Liver (tissue), 6 donors: ENCODE measurements at regions not wholly inside any gene's neighbourhood (a gene's known extent, or its start where the extent isn't known, plus 50 kb on each side); places are given as distances from the start of the nearest gene placed in this dataset.
"Not testable (repeated sequence)": the region's sequence is repeated elsewhere in the genome, so short reads cannot be mapped to it uniquely, and the experiment has no call there.

Source experiments
- DNase-seq: peaks from one replicate; pipeline ENCODE4 v3.0.0-alpha.2; 2017; ENCODE audit warnings: low spot score
- H3K27ac ChIP-seq, 2 donors: one replicate each; pipeline ENCODE4 v1.7.0; 2013; ENCODE audit warnings: inconsistent platforms in 2 of 2, low read length in 2 of 2, control low read depth in 1 of 2, low read depth in 1 of 2, mild to moderate bottlenecking in 1 of 2
- H3K27me3 ChIP-seq, 4 donors: one replicate each; pipeline versions ENCODE4 v1.6.1 to v1.7.0; 2013; ENCODE audit warnings: low read length in 3 of 4, inconsistent platforms in 1 of 4, mild to moderate bottlenecking in 1 of 4, moderate library complexity in 1 of 4; ENCODE audit not compliant: control insufficient read depth in 4 of 4, insufficient read depth in 4 of 4
- H3K36me3 ChIP-seq, 4 donors: one replicate each; pipeline versions ENCODE4 v1.6.1 to v1.7.0; 2013; ENCODE audit warnings: low read length in 3 of 4, mild to moderate bottlenecking in 3 of 4, low read depth in 1 of 4, moderate library complexity in 1 of 4; ENCODE audit not compliant: control insufficient read depth in 4 of 4, insufficient read depth in 3 of 4
- H3K4me1 ChIP-seq, 4 donors: one replicate each; pipeline versions ENCODE4 v1.6.1 to v1.7.0; 2013; ENCODE audit warnings: low read length in 3 of 4, mild to moderate bottlenecking in 3 of 4, moderate library complexity in 1 of 4; ENCODE audit not compliant: control insufficient read depth in 4 of 4, insufficient read depth in 4 of 4
- H3K4me3 ChIP-seq, 3 donors: one replicate each; pipeline versions ENCODE4 v1.6.1 to v1.7.0; 2013; ENCODE audit warnings: low read length in 3 of 3, control low read depth in 1 of 3, low read depth in 1 of 3, mild to moderate bottlenecking in 1 of 3
- H3K9ac ChIP-seq, 2 donors: one replicate each; pipeline ENCODE4 v1.7.0; 2013; ENCODE audit warnings: low read length in 2 of 2, mild to moderate bottlenecking in 2 of 2, moderate library complexity in 2 of 2, control low read depth in 1 of 2, low read depth in 1 of 2
- H3K9me3 ChIP-seq, 4 donors: one replicate each; pipeline versions ENCODE4 v1.6.1 to v1.7.0; 2013; ENCODE audit warnings: low read length in 3 of 4; ENCODE audit not compliant: control insufficient read depth in 4 of 4
- WGBS: extraction: QIAGEN DNeasy Blood & Tissue Kit; methylation state at CpG from one replicate; pipeline ENCODE4 v1.1.7; 2013; 5-methylcytosine and 5-hydroxymethylcytosine counted together
- donor health status: healthy.
- donor health status: healthy.
- donor health status: healthy.

DNA sequence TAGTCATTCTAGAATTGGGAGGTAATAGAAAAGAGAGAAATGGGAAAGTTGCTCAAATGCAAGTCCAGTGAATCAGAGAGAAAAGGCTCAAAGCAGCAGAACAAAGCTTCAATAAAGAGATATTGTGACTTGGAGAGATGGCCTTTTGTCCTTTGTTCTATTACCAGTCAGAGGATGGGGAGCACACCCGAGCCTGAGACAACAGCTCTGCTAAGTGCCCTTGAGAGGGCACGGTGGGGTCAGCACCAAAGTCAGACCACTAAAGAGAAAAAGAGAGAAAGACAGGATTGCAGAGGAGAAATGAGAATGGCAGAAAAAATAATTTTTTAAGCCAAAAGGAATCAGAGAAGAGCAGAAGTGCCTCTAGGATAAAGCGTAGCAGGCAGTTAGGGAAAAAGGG lies 553.1 kb downstream of the TTLL7 start:
- H3K4me1 ChIP-seq, H3K4me3 ChIP-seq, H3K9ac ChIP-seq, H3K27ac ChIP-seq, H3K27me3 ChIP-seq, DNase-seq, H3K36me3 ChIP-seq, H3K9me3 ChIP-seq: not testable (repeated sequence)
- 76% methylated on average over 3 of the region's 3 CpGs for WGBS

DNA sequence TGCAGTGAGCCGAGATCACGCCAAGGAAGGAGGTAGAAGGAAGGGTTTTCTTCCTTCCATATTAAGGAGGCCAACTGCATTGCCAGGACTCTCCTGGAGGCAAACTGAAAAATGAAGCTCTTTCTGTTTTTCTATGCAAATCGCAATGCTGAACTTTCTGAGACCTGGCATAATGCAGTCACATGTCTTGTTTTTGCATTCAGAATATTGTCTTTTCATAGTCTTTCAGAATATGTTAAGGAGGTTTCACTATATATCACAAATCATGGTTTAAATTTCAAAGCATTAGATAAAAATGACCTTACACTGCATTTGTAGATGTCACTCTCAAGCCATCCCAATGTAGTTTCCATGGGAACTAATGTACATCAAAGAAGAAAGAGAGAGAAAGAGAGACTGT lies 556.5 kb downstream of the TTLL7 start:
- not testable (repeated sequence) for H3K4me3 ChIP-seq, H3K27ac ChIP-seq, DNase-seq, H3K9ac ChIP-seq, H3K4me1 ChIP-seq, H3K9me3 ChIP-seq, H3K27me3 ChIP-seq, H3K36me3 ChIP-seq
- 96% methylated on average over 3 of the region's 3 CpGs for WGBS

DNA sequence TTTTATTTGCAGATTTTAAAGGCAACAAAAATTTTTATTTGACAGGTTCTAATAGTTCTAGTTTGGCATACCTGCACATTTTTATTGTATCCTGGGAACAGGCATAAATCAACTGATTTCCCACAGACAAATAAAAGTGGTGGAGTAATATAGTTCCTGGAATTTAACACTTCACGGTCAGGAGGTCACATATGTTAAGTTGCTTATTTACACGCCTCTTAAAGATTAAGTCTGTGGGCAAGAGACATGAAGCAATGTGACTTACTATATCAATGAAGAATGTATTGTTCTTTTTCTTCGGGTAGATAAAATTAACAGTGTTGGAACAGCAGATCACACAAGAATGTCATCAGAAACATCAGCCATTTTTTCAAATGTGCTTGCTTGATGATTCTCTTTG lies 558.3 kb downstream of the TTLL7 start:
- not testable (repeated sequence) for H3K9me3 ChIP-seq, H3K27ac ChIP-seq, DNase-seq, H3K36me3 ChIP-seq, H3K27me3 ChIP-seq, H3K4me1 ChIP-seq, H3K4me3 ChIP-seq, H3K9ac ChIP-seq
- 92% methylated on average over 3 of the region's 3 CpGs for WGBS

DNA sequence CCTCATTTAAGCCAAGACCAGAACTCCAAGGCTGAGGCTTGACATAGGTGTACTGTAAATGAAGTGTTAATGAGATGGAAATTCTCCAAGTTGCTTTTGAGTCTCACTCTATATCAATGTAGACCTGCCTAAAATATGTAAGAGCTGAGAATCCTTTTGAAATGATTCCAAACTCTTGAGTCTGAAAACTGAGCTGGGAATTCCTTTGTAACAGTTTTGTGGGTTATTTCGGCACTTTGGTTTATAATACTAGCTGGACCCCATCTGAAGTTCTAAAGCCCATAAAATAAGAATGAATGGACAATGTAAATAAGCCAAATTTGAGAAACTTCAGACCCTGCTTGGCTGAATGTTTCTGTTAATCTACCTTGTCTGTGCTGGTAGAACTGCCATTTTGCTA lies 558.9 kb downstream of the TTLL7 start:
- not testable (repeated sequence) for H3K27ac ChIP-seq, H3K9me3 ChIP-seq, H3K4me3 ChIP-seq, H3K4me1 ChIP-seq, H3K27me3 ChIP-seq, H3K36me3 ChIP-seq, DNase-seq, H3K9ac ChIP-seq
- WGBS = 91% methylated on average over 1 of the region's 1 CpG

DNA sequence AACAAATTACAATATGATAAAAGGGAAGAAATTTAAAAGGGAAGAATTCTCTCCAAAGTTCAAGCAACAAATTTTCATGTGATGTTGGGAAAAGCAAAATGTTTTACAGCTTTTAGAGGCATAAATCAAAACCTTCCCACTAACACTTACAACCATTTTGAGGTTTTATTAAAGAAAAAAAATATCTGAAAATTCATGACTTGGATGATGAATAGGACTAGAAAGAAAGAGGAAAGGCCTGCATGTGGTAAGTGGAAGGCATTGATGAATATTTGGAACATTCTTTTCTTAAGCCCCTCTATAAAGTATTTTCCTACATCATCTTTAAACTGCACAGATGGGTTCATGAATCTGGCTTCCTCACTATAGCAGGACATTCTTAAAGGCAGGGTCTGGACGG lies 560.6 kb downstream of the TTLL7 start:
- H3K9me3 ChIP-seq, H3K36me3 ChIP-seq, DNase-seq, H3K27me3 ChIP-seq, H3K4me1 ChIP-seq, H3K27ac ChIP-seq, H3K4me3 ChIP-seq, H3K9ac ChIP-seq: not testable (repeated sequence)
- 98% methylated on average over 1 of the region's 1 CpG for WGBS

DNA sequence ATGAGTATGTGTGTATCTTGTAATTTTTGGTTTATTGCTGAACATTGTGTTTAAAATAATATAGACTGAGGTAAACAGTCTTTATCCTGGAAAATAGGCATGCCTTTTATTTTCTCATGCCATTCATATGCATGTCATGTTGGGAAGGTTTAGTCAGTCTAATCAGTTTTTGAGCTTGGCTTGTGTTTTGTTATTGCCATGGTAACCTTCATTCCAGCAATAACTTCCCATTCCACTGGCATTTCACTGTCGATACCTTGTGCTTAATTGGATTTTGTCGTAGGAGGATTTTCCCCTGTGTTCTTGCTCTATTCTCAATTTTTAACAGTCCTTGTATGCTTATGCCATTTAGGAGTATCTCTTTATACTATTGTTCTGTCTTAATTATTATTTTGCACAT lies 563.6 kb downstream of the TTLL7 start:
- not testable (repeated sequence) for DNase-seq, H3K4me3 ChIP-seq, H3K9ac ChIP-seq, H3K4me1 ChIP-seq, H3K27me3 ChIP-seq, H3K36me3 ChIP-seq, H3K27ac ChIP-seq, H3K9me3 ChIP-seq
- 90% methylated on average over 2 of the region's 2 CpGs for WGBS

DNA sequence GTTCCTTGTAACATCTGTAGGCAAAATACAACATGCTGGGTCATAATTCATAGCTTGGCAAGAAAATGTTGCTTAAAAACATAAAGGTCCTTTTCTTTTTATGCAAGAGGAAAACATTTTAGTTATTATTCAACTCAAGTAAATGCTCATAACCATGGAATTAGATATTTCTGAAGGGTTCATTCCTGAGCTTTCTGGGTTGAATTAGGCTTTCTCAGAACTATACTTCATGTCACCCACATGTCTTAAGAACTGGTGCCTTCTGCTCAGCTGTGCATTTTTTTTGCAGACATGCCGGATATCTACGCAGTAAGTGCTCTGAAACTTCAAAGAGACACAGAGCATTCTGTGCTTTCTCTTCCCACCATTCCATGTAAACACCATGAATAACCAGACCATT lies 571.4 kb downstream of the TTLL7 start:
- H3K4me1 ChIP-seq, DNase-seq, H3K9me3 ChIP-seq, H3K36me3 ChIP-seq, H3K4me3 ChIP-seq, H3K9ac ChIP-seq, H3K27me3 ChIP-seq, H3K27ac ChIP-seq: not testable (repeated sequence)
- WGBS = 90% methylated on average over 2 of the region's 2 CpGs

DNA sequence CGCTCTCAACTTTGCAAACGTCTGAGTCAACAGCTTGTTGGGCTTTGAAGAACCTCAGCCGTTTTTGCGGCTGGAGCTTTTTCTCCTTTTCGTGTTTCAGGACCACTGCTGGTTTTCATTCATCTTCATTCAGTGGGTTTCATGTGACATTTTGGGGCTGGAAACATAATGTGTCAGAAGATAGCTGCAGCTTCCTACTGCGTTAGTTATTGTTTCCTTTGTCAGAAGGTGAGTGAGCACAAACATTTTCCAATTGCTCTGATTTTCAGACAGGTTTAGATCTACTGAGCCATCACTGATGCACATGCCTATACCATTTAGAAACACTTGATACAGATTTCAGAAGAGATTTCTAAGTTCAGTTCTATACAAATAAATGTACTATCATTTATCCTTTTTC lies 575.5 kb downstream of the TTLL7 start:
- not testable (repeated sequence) for H3K9ac ChIP-seq, H3K9me3 ChIP-seq, H3K27ac ChIP-seq, H3K36me3 ChIP-seq, H3K27me3 ChIP-seq, DNase-seq, H3K4me1 ChIP-seq, H3K4me3 ChIP-seq
- 93% methylated on average over 6 of the region's 6 CpGs for WGBS
